OCI-LY7 (cell line): ENCODE measurements at regions not wholly inside any gene's neighbourhood (a gene's known extent, or its start where the extent isn't known, plus 50 kb on each side); places are given as distances from the start of the nearest gene placed in this dataset.

Experiments
- BruUV-seq: library from RNA; stranded (reverse); fragments of 400-500 nt; replicated peaks from 2 replicates; lab custom pipeline; 2021; lab: Mats Ljungman, UMichigan
- CTCF ChIA-PET: fragments of 300-600 bp; sonication (Branson Sonifier 250); formaldehyde crosslinking; loops from one replicate; lab custom pipeline; 2022; ENCODE audit warnings: antibody characterized with exemption; ENCODE audit not compliant: unreplicated experiment; lab: Charles Lee
- POLR2A ChIA-PET: fragments of 300-600 bp; sonication (Branson Sonifier 250); formaldehyde crosslinking; loops from one replicate; lab custom pipeline; 2022; ENCODE audit warnings: antibody characterized with exemption; lab: Charles Lee
- DNase-seq: peaks from one replicate; pipeline ENCODE4 v3.0.0-alpha.2; 2015; ENCODE audit warnings: low spot score
- H2AFZ ChIP-seq: fragments of 200-600 bp; sonication (generic), shearing (Covaris generic); 2 replicates; pipeline ENCODE4 v1.6.1; 2014; ENCODE audit warnings: mild to moderate bottlenecking, antibody characterized with exemption, low read length, moderate library complexity
- H3K27ac ChIP-seq: fragments of 200-600 bp; sonication (generic); 2 replicates; pipeline ENCODE4 v1.5.1; 2014; ENCODE audit warnings: mixed run types, low read depth, mild to moderate bottlenecking, moderate library complexity, low read length, inconsistent platforms; ENCODE audit not compliant: poor library complexity, severe bottlenecking
- H3K36me3 ChIP-seq: fragments of 200-600 bp; sonication (generic); 2 replicates; pipeline ENCODE4 v1.6.1; 2014; ENCODE audit warnings: mild to moderate bottlenecking, antibody characterized with exemption, low read length, moderate library complexity, mixed read lengths; ENCODE audit not compliant: insufficient read depth
- H3K4me1 ChIP-seq: fragments of 200-600 bp; sonication (generic); 2 replicates; pipeline ENCODE4 v1.5.1; 2014; ENCODE audit warnings: mild to moderate bottlenecking, low read length; ENCODE audit not compliant: insufficient read depth, poor library complexity, severe bottlenecking
- H3K4me2 ChIP-seq: fragments of 200-600 bp; sonication (generic); 2 replicates; pipeline ENCODE4 v1.6.1; 2014; ENCODE audit warnings: mild to moderate bottlenecking, low read length
- H3K4me3 ChIP-seq: fragments of 200-600 bp; sonication (generic); 2 replicates; pipeline ENCODE4 v1.5.1; 2014; ENCODE audit warnings: mild to moderate bottlenecking, low read depth, low read length; ENCODE audit not compliant: poor library complexity, severe bottlenecking
- H3K79me2 ChIP-seq: fragments of 200-600 bp; sonication (generic); 2 replicates; pipeline ENCODE4 v1.6.1; 2016; ENCODE audit warnings: low read depth, mild to moderate bottlenecking, low read length, moderate library complexity, mixed read lengths; ENCODE audit not compliant: insufficient read depth
- H3K9me2 ChIP-seq: fragments of 200-600 bp; sonication (generic); 2 replicates; pipeline ENCODE4 v1.6.1; 2016; ENCODE audit warnings: mild to moderate bottlenecking, low read length, mixed read lengths; ENCODE audit not compliant: insufficient read depth
- H3K9me3 ChIP-seq: fragments of 200-600 bp; sonication (generic); 2 replicates; pipeline ENCODE4 v1.6.1; 2014; ENCODE audit warnings: mild to moderate bottlenecking, mixed run types, low read length, mixed read lengths
- H4K20me1 ChIP-seq: fragments of 200-600 bp; sonication (generic); 2 replicates; pipeline ENCODE4 v1.6.1; 2014; ENCODE audit warnings: mild to moderate bottlenecking, antibody characterized with exemption, low read length, moderate library complexity, mixed read lengths; ENCODE audit not compliant: insufficient read depth
- EZH2phosphoT487 ChIP-seq: fragments of 200-600 bp; sonication (generic); IDR thresholded peaks from 2 replicates; pipeline ENCODE4 v1.6.1; 2018; ENCODE audit warnings: low read depth, borderline replicate concordance, mild to moderate bottlenecking, mixed run types, antibody characterized with exemption, low read length, moderate library complexity, mixed read lengths
- intact Hi-C: fragments of 100-400 bp; cut with micrococcal nuclease; formaldehyde crosslinking; loops from one replicate; pipeline ENCODE4 v1.10.0; 2022; ENCODE audit not compliant: unreplicated experiment
- TF ChIP-seq, protein P1 (sequence below): fragments of 200-600 bp; sonication (generic); conservative IDR thresholded peaks from 2 replicates; pipeline ENCODE4 v1.5.1; 2014; ENCODE audit warnings: mild to moderate bottlenecking, antibody characterized with exemption, low read length, moderate library complexity, mixed read lengths

DNA sequence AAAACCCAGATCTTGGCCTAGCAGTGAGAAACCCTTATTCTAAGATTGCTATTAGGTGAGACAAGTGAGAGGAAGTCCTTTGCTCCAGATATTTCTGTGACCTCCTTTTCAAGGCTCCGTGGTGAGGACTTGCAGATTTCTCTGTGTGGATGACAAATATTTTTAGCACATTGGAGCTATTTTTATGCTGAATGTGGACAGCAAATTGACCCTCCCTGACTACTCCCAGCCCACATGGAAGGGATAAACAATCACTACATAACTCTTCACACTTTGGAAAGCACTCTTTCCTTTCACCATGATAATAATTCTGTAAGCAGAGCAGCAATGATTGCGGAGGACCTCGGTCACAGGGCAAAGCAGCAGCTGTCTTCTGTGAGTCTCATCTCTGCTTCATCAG, 88.0 kb upstream of the ADGRF1 start:
- Histone ChIP-seq H3K4me2 (no peak overlapping the region), H3K79me2 (no peaks in the 10 kb centered on the region), H3K27ac (no peak overlapping the region), H4K20me1 (no peaks in the 10 kb centered on the region), H3K9me3 (no peaks in the 10 kb centered on the region), H3K9me2 (no peaks in the 10 kb centered on the region), H2AFZ (no peak overlapping the region), H3K4me3 (no peak overlapping the region), H3K4me1 (no peaks in the 10 kb centered on the region), H3K36me3 (no peaks in the 10 kb centered on the region)
- intact Hi-C loops = no loop called here
- POLR2A ChIA-PET = no interaction called here
- DNase-seq = no peak
- no peak for TF ChIP-seq EZH2phosphoT487
- TF ChIP-seq, protein P1, sequence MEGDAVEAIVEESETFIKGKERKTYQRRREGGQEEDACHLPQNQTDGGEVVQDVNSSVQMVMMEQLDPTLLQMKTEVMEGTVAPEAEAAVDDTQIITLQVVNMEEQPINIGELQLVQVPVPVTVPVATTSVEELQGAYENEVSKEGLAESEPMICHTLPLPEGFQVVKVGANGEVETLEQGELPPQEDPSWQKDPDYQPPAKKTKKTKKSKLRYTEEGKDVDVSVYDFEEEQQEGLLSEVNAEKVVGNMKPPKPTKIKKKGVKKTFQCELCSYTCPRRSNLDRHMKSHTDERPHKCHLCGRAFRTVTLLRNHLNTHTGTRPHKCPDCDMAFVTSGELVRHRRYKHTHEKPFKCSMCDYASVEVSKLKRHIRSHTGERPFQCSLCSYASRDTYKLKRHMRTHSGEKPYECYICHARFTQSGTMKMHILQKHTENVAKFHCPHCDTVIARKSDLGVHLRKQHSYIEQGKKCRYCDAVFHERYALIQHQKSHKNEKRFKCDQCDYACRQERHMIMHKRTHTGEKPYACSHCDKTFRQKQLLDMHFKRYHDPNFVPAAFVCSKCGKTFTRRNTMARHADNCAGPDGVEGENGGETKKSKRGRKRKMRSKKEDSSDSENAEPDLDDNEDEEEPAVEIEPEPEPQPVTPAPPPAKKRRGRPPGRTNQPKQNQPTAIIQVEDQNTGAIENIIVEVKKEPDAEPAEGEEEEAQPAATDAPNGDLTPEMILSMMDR = no peak
- CTCF ChIA-PET = no interaction called here
- BruUV-seq = no TSS peak

DNA sequence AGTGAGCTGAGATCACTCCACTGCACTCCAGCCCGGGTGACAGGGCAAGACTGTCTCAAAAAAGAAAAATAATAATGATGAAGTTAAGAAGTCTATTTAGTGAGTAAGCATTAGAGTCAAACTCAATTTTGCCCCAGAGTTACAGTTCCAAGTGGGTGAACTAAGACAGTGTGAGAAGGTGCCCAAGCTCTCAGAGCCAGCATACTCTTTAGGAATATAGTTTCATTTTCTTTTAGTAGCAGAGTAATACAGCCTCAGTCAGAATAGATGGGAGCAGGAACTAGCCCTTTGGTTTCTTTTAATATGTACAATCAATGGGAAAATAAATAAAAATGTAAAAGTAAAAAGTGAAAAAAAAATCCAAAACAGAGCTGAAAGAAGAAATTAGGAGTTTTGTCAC, 87.0 kb upstream of the ADGRF1 start:
- Histone ChIP-seq H3K4me3 (no peak overlapping the region), H4K20me1 (no peaks in the 10 kb centered on the region), H3K27ac (no peak overlapping the region), H3K4me1 (no peaks in the 10 kb centered on the region), H2AFZ (no peak overlapping the region), H3K9me3 (no peaks in the 10 kb centered on the region), H3K36me3 (no peaks in the 10 kb centered on the region), H3K9me2 (no peaks in the 10 kb centered on the region), H3K79me2 (no peaks in the 10 kb centered on the region), H3K4me2 (no peak overlapping the region)
- no peak for DNase-seq
- intact Hi-C loops = no loop called here
- BruUV-seq = no TSS peak
- POLR2A ChIA-PET = no interaction called here
- CTCF ChIA-PET = no interaction called here
- no peak for TF ChIP-seq EZH2phosphoT487
- TF ChIP-seq, protein P1 = no peak

DNA sequence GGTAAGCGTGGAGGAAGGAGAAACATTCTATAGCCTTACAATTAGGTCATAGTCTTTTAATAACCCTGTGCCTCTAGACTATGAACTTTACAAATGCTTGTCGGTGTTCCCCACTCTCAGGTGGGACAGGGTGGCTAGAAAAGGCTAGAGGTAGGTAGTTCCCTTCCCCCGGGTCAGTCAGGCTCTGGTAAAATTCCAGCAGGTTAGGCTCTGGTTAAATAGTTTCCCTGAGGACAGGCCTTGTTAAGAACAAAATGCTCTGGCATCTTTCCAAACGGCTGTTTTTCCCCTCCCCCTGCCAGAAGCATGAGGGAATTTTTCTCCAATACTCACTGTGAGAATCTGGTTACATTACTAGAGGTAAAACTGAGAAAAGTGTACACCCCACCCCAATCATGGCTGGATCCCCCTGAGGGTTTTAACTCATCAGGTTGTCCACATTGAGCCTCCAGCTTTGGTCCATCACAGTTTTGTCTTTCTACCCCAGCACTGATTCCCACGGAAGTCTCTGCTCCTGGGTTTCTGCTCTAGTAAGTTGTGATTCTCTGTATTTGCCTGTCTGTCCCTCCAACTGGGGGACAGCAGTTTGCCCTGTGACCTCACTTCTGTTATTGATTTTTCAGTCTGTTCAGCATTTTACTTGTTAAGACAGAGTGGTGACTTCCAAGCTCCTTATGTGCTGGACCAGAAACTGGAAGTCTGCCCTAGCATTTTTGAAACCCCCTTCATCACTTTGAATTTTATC, 84.7 kb upstream of the ADGRF1 start:
- no peaks in the 10 kb centered on the region for H3K79me2 ChIP-seq
- TF ChIP-seq, protein P1 = no peak
- no peak for TF ChIP-seq EZH2phosphoT487
- intact Hi-C loops = no loop called here
- ChIA-PET CTCF (no interaction called here), POLR2A (interaction anchor here (0.7 to 1.0 kb wide), 2 partner anchors 28 to 39 kb away, joined by 3 read pairs; no protein-coding TSS in a partner anchor)
- H3K4me3 ChIP-seq = no peak overlapping the region
- H3K4me2 ChIP-seq = no peak overlapping the region
- H2AFZ ChIP-seq = no peak overlapping the region
- H3K4me1 ChIP-seq = no peaks in the 10 kb centered on the region
- H3K27ac ChIP-seq = no peak overlapping the region
- DNase-seq = no peak
- no peaks in the 10 kb centered on the region for H3K9me2 ChIP-seq
- BruUV-seq = no TSS peak
- no peaks in the 10 kb centered on the region for H3K9me3 ChIP-seq
- no peaks in the 10 kb centered on the region for H4K20me1 ChIP-seq
- H3K36me3 ChIP-seq = no peaks in the 10 kb centered on the region
